Common myeloid progenitor, CD34-positive (primary cell): ENCODE measurements at regions not wholly inside any gene's neighbourhood (a gene's known extent, or its start where the extent isn't known, plus 50 kb on each side); places are given as distances from the start of the nearest gene placed in this dataset.

Source experiments
- CTCF ChIA-PET: fragments of 350-600 bp; sonication (Branson Sonifier 250); formaldehyde crosslinking; loops from one replicate; lab custom pipeline; 2021; ENCODE audit warnings: antibody characterized with exemption; lab: Charles Lee
- POLR2A ChIA-PET: fragments of 350-600 bp; sonication (Branson Sonifier 250); formaldehyde crosslinking; loops from one replicate; lab custom pipeline; 2021; ENCODE audit warnings: antibody characterized with exemption; lab: Charles Lee
- DNase-seq, 3 donors: peaks; one replicate each; pipeline versions ENCODE4 v3.0.0 to v3.0.0-alpha.2; 2013
- H3K27ac ChIP-seq, 2 experiments: 1 replicate in 1 of 2; 2 replicates in 1 of 2; pipeline ENCODE4 v1.7.0; 2013; ENCODE audit warnings: inconsistent platforms in 2 of 2, low read length in 2 of 2, mild to moderate bottlenecking in 2 of 2, low read depth in 1 of 2, moderate library complexity in 1 of 2; ENCODE audit not compliant: severe bottlenecking in 2 of 2, insufficient read depth in 1 of 2, poor library complexity in 1 of 2
- H3K27me3 ChIP-seq, 5 experiments: replicated peaks in 2 of 5; 1 replicate in 3 of 5; 2 replicates in 2 of 5; pipeline versions ENCODE4 v1.6.1 to v1.7.0; 2013; ENCODE audit warnings: low read length in 4 of 5, mild to moderate bottlenecking in 2 of 5, moderate library complexity in 2 of 5, inconsistent platforms in 1 of 5; ENCODE audit not compliant: insufficient read depth in 5 of 5, control insufficient read depth in 4 of 5
- H3K36me3 ChIP-seq, 4 experiments: 1 replicate in 2 of 4; 2 replicates in 2 of 4; pipeline versions ENCODE4 v1.6.1 to v1.7.0; 2013; ENCODE audit warnings: low read length in 3 of 4, control low read depth in 1 of 4, mild to moderate bottlenecking in 1 of 4; ENCODE audit not compliant: control insufficient read depth in 4 of 4, insufficient read depth in 4 of 4
- H3K4me1 ChIP-seq, 4 experiments: 1 replicate in 3 of 4; 2 replicates in 1 of 4; pipeline versions ENCODE4 v1.6.1 to v1.7.1; 2013; ENCODE audit warnings: low read length in 3 of 4, mild to moderate bottlenecking in 3 of 4, control low read depth in 1 of 4, inconsistent platforms in 1 of 4, moderate library complexity in 1 of 4; ENCODE audit not compliant: control insufficient read depth in 4 of 4, insufficient read depth in 4 of 4; ENCODE audit errors: control extremely low read depth in 1 of 4
- H3K4me3 ChIP-seq, 7 experiments: 1 replicate in 4 of 7; 2 replicates in 3 of 7; pipeline versions ENCODE4 v1.5.1 to v1.7.0; 2013; ENCODE audit warnings: mild to moderate bottlenecking in 7 of 7, low read length in 6 of 7, moderate library complexity in 6 of 7, inconsistent platforms in 2 of 7, low read depth in 2 of 7, control low read depth in 1 of 7; ENCODE audit not compliant: insufficient read depth in 4 of 7, control insufficient read depth in 1 of 7; ENCODE audit errors: extremely low read depth in 1 of 7
- H3K9me3 ChIP-seq, 5 experiments: 1 replicate in 4 of 5; 2 replicates in 1 of 5; pipeline versions ENCODE4 v1.6.1 to v1.7.1; 2013; ENCODE audit warnings: low read length in 4 of 5, mild to moderate bottlenecking in 2 of 5, inconsistent platforms in 1 of 5, low read depth in 1 of 5, moderate library complexity in 1 of 5; ENCODE audit not compliant: control insufficient read depth in 4 of 5, insufficient read depth in 2 of 5; ENCODE audit errors: control extremely low read depth in 1 of 5
- WGBS: methylation state at CpG from one replicate; pipeline ENCODE4 v1.1.5; 2013; ENCODE audit not compliant: insufficient coverage; 5-methylcytosine and 5-hydroxymethylcytosine counted together

GRCh38 chr5:33379757-33380156 is 61.0 kb upstream of the TARS1 start:
- POLR2A ChIA-PET, result no interaction called here
- Histone ChIP-seq H3K4me3 (no peak overlapping the region), H3K4me1 (no peaks in the 10 kb centered on the region), H3K9me3 (peaks cover 0 to 10% (median 1%) of the 10 kb centered on the region in 5 experiments), H3K27ac (no peak overlapping the region), H3K36me3 (no peaks in the 10 kb centered on the region), H3K27me3 (no peaks in the 10 kb centered on the region)
- DNase-seq, result peak; percentile 50 to 72 (median 70)
- WGBS, result 63% methylated on average over 10 of the region's 10 CpGs
- CTCF ChIA-PET, result interaction anchor here (0.9 to 1.5 kb wide), 7 partner anchors 9 to 672 kb away, joined by 3 to 7 read pairs (median 4); no protein-coding TSS in a partner anchor

GRCh38 chr5:33381243-33381642 is 59.5 kb upstream of the TARS1 start:
- POLR2A ChIA-PET, result no interaction called here
- DNase-seq, result no peak
- peaks cover 1 to 22% (median 6%) of the 10 kb centered on the region in 5 experiments for H3K9me3 ChIP-seq
- CTCF ChIA-PET, result interaction anchor here (1.5 kb wide), 1 partner anchor 673 kb away, joined by 3 read pairs; no protein-coding TSS in a partner anchor
- no peak overlapping the region for H3K4me3 ChIP-seq
- H3K27ac ChIP-seq, result no peak overlapping the region
- H3K36me3 ChIP-seq, result no peaks in the 10 kb centered on the region
- H3K4me1 ChIP-seq, result no peaks in the 10 kb centered on the region
- WGBS, result 88% methylated on average over 1 of the region's 1 CpG
- H3K27me3 ChIP-seq, result no peaks in the 10 kb centered on the region
